HG03025 (cell line): ENCODE measurements at regions not wholly inside any gene's neighbourhood (a gene's known extent, or its start where the extent isn't known, plus 50 kb on each side); places are given as distances from the start of the nearest gene placed in this dataset.
"Not testable (repeated sequence)": the region's sequence is repeated elsewhere in the genome, so short reads cannot be mapped to it uniquely, and the experiment has no call there.

Experiments used
- ATAC-seq: cut with Tn5 transposase; IDR thresholded peaks from one replicate; pipeline ENCODE4 v1.9.1; 2021; ENCODE audit warnings: mild to moderate bottlenecking, moderate library complexity; ENCODE audit not compliant: unreplicated experiment, low FRiP score

DNA sequence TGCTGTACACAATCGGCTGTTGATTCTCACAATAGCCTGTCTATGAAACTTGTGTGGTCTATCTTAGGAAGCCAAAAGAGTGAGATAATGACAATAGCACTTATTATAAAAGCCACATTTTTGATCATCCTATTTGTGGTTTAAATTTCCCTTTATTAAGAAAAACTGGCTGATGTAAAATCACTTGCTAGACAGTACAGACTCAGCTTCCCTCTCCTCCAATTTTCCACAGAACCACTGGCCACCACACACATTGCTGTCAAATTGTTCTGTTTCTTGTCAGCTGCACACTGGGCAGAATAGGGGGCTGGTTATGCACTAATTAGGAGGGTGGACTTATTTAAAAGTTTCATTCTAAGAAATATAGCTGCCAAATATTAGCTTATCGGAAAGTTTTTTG, 425.9 kb downstream of the EPHA3 start:
- no peak for ATAC-seq

DNA sequence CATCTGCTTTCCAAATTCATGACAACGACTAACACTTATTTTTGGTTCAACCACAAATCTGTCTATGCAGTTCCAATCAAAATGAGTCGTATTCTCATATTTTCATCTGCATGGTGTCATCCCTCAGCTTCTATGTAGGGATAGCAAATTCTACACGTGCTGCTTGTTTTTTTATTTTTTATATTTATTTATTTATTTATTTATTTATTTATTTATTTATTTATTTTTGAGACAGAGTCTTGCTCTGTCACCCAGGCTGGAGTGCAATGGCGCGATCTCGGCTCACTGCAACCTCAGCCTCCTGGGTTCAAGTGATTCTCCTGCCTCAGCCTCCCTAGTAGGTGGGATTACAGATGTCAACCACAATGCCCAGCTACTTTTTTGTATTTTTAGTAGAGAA, 447.2 kb downstream of the EPHA3 start:
- ATAC-seq: not testable (repeated sequence)

DNA sequence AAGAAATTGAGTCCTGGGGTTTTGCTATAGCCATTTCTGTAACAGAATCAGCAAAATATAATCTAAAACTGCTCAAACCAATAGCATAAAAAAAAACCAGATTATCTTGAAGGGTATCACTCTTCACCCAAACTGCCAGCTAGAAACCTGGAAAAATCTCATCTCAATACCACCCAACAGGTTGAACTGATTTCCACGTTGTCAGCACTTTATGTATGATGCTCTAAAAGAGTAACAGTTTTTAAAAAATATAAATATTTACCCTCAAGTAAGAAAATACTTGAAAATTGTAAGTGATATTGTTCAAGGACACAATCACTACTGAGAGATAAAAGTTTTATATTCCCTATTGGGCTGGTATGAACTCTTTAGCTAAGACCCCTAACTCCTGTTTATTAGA, 451.3 kb downstream of the EPHA3 start:
- ATAC-seq: no peak

- ATAC-seq: no peak
Measured at GRCh38 chr3:89560568-89560967, 453.1 kb downstream of the EPHA3 start.

DNA sequence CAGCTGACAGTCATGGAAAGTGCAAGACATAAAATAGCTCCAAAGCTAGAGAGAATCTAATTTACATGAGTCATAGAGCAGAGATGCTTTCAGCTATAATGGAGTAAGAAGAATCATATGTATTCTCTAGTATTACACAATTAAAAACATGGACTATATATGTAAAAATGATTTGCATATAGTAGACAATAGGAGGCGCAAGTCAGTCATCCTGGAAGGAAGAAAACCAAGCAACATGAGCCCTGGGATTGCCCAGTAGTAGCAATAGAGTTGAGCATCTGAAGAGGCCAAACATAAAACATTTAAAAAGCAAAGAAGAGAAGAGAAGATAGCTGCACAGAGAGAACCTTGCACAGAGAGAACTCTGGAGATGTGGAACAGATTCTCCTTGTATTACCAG, 455.0 kb downstream of the EPHA3 start:
- ATAC-seq: no peak

GRCh38 chr3:89565098-89565497, 457.7 kb downstream of the EPHA3 start:
- no peak for ATAC-seq

DNA sequence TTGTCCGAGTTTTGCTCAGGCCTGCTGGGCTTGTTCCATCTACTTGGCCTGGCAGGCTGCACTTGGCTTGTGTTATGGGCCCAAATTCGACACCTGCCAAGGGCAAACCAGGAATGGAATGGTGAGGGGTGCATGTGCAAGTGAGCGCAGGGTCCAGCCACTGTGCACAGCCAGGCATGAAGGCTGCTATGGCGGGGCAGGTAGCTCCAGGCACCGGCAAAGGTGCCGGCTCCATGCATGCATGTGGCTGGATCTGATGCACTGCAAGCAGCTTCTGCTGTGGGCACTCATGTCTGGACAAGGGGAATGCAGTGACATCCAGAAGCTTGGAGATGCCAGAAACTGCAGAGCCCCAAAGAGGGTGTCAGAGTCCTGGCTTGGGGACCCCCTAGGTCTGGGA, 463.0 kb downstream of the EPHA3 start:
- no peak for ATAC-seq

DNA sequence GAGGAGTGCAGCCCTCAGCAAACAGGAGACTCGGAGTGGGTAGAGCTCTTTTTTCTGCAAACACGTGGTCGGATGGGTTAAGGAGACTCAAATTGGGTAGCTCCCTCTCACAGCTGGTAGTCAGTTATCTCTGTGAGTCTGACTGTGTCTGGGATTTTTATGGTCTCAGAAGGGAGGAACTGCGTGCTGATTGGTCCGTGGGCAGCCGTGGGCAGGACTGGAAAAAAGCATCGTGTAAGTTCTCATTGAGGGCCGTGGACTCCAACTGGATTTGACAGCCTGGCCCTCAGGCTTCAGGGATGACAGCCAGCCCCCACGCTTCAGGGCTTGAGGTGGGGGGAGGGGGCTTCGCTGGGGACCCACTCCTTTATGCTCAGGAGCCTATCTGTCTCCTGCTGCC, 463.9 kb downstream of the EPHA3 start:
- no peak for ATAC-seq

DNA sequence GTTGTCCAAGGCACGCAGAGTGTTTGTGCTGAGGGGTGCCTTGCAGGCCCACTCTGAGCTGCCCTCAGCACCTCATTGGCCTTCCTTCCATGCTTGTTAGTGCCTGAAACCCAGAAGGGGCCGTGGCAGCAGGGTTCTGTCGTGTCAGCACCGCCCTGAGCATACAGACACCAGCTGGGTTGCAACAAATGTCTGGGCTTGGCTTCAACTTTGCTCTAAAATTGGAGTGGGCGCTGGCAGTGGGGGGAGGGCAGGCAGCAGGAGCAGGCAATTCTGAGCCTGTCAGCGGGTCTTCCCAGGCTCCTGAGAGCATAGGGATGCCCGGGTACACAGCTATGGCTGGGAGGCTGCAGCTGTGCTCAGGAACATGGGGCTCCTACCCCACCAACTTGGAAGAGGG, 464.3 kb downstream of the EPHA3 start:
- no peak for ATAC-seq

DNA sequence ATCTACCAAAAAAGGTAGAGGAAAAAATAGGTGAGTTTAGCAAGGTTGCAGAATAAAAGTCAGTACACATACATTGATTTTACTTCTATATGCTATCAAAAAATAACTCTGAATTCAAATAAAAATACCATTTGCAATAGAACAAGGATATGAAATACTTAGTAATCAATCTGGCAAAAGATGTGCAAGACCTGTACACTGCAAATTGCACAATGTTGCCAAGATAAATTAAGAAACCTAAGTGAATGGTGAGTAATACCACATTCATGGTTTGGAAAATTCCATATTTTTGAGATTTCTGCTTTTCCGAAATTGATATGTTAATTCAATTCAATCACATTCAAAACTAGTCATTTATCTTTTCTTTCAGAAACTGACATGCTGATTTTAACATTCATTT, 464.8 kb downstream of the EPHA3 start:
- no peak for ATAC-seq

DNA sequence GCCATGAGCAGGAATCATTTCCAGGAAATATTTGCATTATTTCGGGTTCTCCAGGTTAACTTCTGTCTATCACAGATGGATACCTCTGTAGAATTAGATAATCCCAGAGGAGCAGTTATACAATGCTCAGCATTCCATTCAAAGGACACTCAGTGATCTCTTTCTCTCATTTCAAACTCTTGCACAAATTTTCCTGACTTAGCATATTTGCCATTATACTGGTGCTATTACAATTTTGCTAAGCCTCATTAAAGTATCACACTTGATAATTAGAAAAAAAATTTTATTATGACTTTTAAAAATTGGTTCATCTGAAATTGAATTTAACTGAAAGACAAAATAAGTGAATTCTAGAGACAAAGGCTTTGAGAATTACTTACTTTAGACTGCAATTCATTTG, 469.0 kb downstream of the EPHA3 start:
- ATAC-seq: no peak

DNA sequence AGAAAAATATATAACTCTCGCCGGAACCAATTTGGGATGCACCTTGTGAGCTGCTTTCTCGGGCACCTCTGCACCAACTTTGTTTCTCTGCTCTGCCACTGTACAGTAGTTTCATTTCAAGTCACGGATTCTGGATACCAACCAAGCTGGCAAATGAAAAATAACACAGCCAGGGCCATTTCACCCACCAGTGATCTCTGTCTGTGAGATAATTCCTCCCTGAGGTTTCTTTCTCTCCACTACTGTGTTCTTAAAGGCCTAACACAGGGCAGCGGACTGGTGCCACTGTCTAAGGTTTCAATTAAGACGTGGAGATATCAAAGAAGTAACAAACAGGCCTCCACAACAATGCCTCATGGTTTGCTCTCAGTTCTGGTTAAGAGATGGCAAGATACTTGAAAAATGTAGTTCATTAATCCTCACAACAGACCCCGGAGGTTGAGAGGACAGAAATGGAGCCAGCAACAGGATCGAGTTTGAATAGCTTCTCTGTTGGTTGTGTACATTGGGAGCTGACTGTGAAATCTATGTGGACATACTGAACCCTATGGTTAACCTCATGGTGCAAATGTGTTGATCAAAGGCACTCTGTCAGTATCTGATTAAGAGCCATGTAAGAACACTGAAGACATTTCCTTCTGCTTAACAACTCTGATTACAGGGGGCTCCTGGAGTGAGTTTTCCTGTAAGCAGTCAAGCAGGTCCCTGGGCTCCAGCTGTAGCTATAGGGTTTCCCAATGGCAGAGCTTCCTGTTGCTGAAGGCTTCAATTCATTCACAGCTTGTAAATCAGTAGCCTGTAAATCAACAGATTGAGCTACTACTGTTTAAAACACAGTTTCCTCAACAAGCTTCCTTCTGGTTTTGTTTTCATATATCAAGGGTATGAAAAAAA, 470.5 kb downstream of the EPHA3 start:
- ATAC-seq: no peak

DNA sequence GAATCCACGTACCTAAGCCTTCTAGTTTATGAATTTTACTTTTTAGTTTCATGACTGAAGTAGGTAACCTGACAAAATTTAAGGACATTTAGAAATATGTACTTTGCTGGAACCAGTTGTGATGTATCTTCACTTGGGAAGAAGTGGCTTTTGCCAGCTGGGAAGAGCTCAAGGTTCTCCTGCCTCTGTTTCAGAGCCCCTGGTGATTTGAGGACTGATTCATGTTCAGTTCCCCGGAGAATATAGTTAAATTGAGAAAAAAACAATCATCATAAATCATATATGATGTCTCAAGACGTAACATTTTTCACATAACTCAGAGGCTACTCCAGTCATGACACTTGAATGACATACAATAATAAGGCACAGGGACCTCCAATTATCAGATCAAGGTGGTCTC, 473.4 kb downstream of the EPHA3 start:
- no peak for ATAC-seq

- no peak for ATAC-seq
Measured at GRCh38 chr3:89584398-89584797, 477.0 kb downstream of the EPHA3 start.

DNA sequence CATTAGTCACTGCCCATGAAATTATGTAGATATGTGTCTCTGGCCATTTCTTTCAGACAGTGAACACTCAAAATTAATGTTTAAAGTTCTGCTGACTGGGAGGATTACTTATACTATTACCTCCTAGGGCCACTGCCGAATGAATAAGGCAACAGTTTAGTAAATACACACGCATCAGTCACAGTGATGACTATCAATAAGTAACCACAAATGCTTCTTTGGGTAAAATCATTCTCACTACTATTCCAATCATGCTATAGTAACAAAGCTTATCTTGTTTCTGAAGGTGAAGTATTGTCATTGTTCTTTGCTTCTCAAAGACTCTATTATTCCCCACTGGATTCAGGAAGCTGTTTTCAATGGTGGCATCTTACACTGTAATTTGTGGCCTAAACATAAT, 478.8 kb downstream of the EPHA3 start:
- ATAC-seq: no peak

- no peak for ATAC-seq
Measured at GRCh38 chr3:89586676-89587075, 479.3 kb downstream of the EPHA3 start.

GRCh38 chr3:89606151-89606550, 498.7 kb downstream of the EPHA3 start:
- ATAC-seq: no peak

- ATAC-seq: no peak
Measured at GRCh38 chr3:89612027-89612426, 504.6 kb downstream of the EPHA3 start.

DNA sequence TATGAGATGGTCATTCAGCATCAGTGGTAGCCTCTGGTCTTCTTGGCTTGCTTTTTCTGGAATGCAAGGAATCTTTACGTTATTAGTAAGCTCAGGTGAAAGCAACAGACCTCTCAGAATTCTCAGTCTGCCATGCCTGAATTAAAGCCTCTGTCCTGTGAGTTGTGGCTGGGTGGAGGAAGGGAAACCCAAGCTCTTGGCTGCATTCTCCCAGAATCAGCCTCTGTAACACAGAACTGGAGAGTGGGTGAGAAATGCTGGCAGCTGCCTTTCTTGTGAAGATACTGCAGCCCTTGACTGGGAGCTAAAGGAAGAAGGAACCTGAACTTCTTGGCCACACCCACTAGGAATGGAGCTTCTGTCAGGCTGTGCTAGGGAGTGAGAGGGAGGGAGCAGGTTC, 505.8 kb downstream of the EPHA3 start:
- ATAC-seq: no peak

GRCh38 chr3:89617706-89618105, 510.3 kb downstream of the EPHA3 start:
- no peak for ATAC-seq

DNA sequence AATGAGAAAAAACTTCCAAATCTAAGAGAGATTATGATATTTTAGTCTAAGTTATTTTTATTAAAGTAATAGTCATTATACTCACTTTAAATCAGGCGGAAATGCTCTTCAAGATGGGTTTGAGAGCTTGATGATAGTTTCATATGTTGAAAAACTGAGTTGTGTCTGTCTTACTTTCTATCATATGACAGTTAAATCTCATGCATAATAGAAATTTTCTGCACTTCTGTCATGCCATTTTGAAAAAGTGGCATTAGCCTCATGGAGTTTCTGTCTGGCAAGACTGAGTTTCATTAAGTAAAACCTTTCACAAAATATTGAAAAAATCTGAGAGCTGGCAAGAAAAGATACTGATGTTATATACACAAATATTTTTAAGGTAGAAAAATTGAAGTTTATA, 511.8 kb downstream of the EPHA3 start:
- no peak for ATAC-seq

GRCh38 chr3:89622063-89622700, 514.8 kb downstream of the EPHA3 start:
- ATAC-seq: no peak
